WTC11 (cell line): ENCODE measurements at regions not wholly inside any gene's neighbourhood (a gene's known extent, or its start where the extent isn't known, plus 50 kb on each side); places are given as distances from the start of the nearest gene placed in this dataset.

Experiments used
- ATAC-seq: fragments of 200-7000 bp; cut with Tn5 transposase; 2 replicates; pipeline ENCODE4 v1.10.0; 2021; ENCODE audit warnings: mild to moderate bottlenecking, moderate library complexity
- CTCF ChIA-PET: fragments of 300-600 bp; sonication (Branson Sonifier 250); formaldehyde crosslinking; loops from one replicate; lab custom pipeline; 2021; ENCODE audit warnings: antibody characterized with exemption; lab: Charles Lee
- POLR2A ChIA-PET: fragments of 350-600 bp; sonication (Branson Sonifier 250); formaldehyde crosslinking; loops from one replicate; lab custom pipeline; 2021; ENCODE audit warnings: antibody characterized with exemption; lab: Charles Lee
- DNase-seq: peaks from one replicate; pipeline ENCODE4 v3.0.0; 2021; ENCODE audit warnings: low spot score
- H3K27ac Mint-ChIP-seq: 2 replicates; pipeline ENCODE4 v1.8.0; 2021; ENCODE audit warnings: mixed read lengths
- H3K27me3 Mint-ChIP-seq: 2 replicates; pipeline ENCODE4 v1.8.0; 2021; ENCODE audit warnings: low read depth, mild to moderate bottlenecking, moderate library complexity, mixed read lengths
- H3K36me3 Mint-ChIP-seq: 2 replicates; pipeline ENCODE4 v1.8.0; 2021; ENCODE audit warnings: mixed read lengths
- H3K4me1 Mint-ChIP-seq: 2 replicates; pipeline ENCODE4 v1.8.0; 2022; ENCODE audit warnings: mixed read lengths
- H3K4me3 Mint-ChIP-seq: 2 replicates; pipeline ENCODE4 v1.8.0; 2021; ENCODE audit warnings: mild to moderate bottlenecking, moderate library complexity, mixed read lengths
- H3K9me3 Mint-ChIP-seq: 2 replicates; pipeline ENCODE4 v1.8.0; 2021; ENCODE audit warnings: mixed read lengths
- AR ChIP-seq: fragments of 250-450 bp; sonication (Bioruptor Pico); IDR thresholded peaks from 2 replicates; pipeline ENCODE4 v1.9.0; 2021; ENCODE audit warnings: mild to moderate bottlenecking
- CREM ChIP-seq: sonication (generic); formaldehyde crosslinking; IDR thresholded peaks from 2 replicates; pipeline ENCODE4 v1.8.1; 2022; ENCODE audit warnings: mild to moderate bottlenecking, missing genetic modification reagents, moderate library complexity
- ELF4 ChIP-seq: sonication (generic); formaldehyde crosslinking; IDR thresholded peaks from 2 replicates; pipeline ENCODE4 v1.8.1; 2022; ENCODE audit warnings: low read depth, mild to moderate bottlenecking, moderate library complexity, missing genetic modification reagents
- EMX1 ChIP-seq: fragments of 250-450 bp; sonication (Bioruptor Pico); IDR thresholded peaks from 2 replicates; pipeline ENCODE4 v1.8.0; 2021; ENCODE audit warnings: mild to moderate bottlenecking
- ESRRA ChIP-seq: sonication (generic); formaldehyde crosslinking; IDR thresholded peaks from 2 replicates; pipeline ENCODE4 v1.8.1; 2022; ENCODE audit warnings: mild to moderate bottlenecking, missing genetic modification reagents, borderline replicate concordance
- ETV6 ChIP-seq: sonication (generic); formaldehyde crosslinking; IDR thresholded peaks from 2 replicates; pipeline ENCODE4 v1.8.1; 2022; ENCODE audit warnings: mild to moderate bottlenecking, missing genetic modification reagents
- FOXK1 ChIP-seq: sonication (generic); formaldehyde crosslinking; IDR thresholded peaks from 2 replicates; pipeline ENCODE4 v1.8.0; 2022; ENCODE audit warnings: mild to moderate bottlenecking, moderate library complexity, missing genetic modification reagents
- HMGA2 ChIP-seq: fragments of 250-450 bp; sonication (Bioruptor Pico); IDR thresholded peaks from 2 replicates; pipeline ENCODE4 v1.4.0; 2021; ENCODE audit warnings: mild to moderate bottlenecking, moderate library complexity
- JUN ChIP-seq: sonication (generic); formaldehyde crosslinking; IDR thresholded peaks from 2 replicates; pipeline ENCODE4 v1.8.0; 2023; ENCODE audit warnings: mild to moderate bottlenecking, missing genetic modification reagents
- NR1H2 ChIP-seq: sonication (generic); formaldehyde crosslinking; IDR thresholded peaks from 2 replicates; pipeline ENCODE4 v1.9.0; 2021; ENCODE audit warnings: mild to moderate bottlenecking, moderate library complexity, missing genetic modification reagents
- OVOL2 ChIP-seq: fragments of 250-450 bp; sonication (Bioruptor Pico); IDR thresholded peaks from 2 replicates; pipeline ENCODE4 v1.9.0; 2021; ENCODE audit warnings: mild to moderate bottlenecking, borderline replicate concordance
- PRRX2 ChIP-seq: fragments of 250-450 bp; sonication (Bioruptor Pico); IDR thresholded peaks from 2 replicates; pipeline ENCODE4 v1.8.0; 2021; ENCODE audit warnings: mild to moderate bottlenecking
- RORB ChIP-seq: fragments of 250-450 bp; sonication (Bioruptor Pico); IDR thresholded peaks from 2 replicates; pipeline ENCODE4 v1.9.0; 2021; ENCODE audit warnings: mild to moderate bottlenecking
- SOX15 ChIP-seq: fragments of 250-450 bp; sonication (Bioruptor Pico); IDR thresholded peaks from 2 replicates; pipeline ENCODE4 v1.9.0; 2021; ENCODE audit warnings: mild to moderate bottlenecking
- TCF7 ChIP-seq: sonication (generic); formaldehyde crosslinking; IDR thresholded peaks from 2 replicates; pipeline ENCODE4 v1.8.0; 2022; ENCODE audit warnings: mild to moderate bottlenecking, low read depth, missing genetic modification reagents, moderate library complexity
- TP53 ChIP-seq: sonication (generic); formaldehyde crosslinking; IDR thresholded peaks from 2 replicates; pipeline ENCODE4 v1.8.1; 2023; ENCODE audit warnings: mild to moderate bottlenecking, missing genetic modification reagents
- ZBTB21 ChIP-seq: sonication (generic); formaldehyde crosslinking; IDR thresholded peaks from 2 replicates; pipeline ENCODE4 v1.8.1; 2023; ENCODE audit warnings: mild to moderate bottlenecking, missing genetic modification reagents, borderline replicate concordance
- ZBTB43 ChIP-seq: sonication (generic); formaldehyde crosslinking; IDR thresholded peaks from 2 replicates; pipeline ENCODE4 v1.8.1; 2023; ENCODE audit warnings: mild to moderate bottlenecking, missing genetic modification reagents
- ZNF423 ChIP-seq: fragments of 250-450 bp; sonication (Bioruptor Pico); IDR thresholded peaks from 2 replicates; pipeline ENCODE4 v2.1.2; 2022; ENCODE audit warnings: mild to moderate bottlenecking, moderate library complexity
- TF ChIP-seq, protein P1 (sequence below): sonication (generic); formaldehyde crosslinking; IDR thresholded peaks from 2 replicates; pipeline ENCODE4 v1.8.1; 2023; ENCODE audit warnings: mild to moderate bottlenecking, missing genetic modification reagents, moderate library complexity
- TF ChIP-seq, protein P2 (sequence below): sonication (generic); formaldehyde crosslinking; IDR thresholded peaks from 2 replicates; pipeline ENCODE4 v1.8.0; 2023; ENCODE audit warnings: mild to moderate bottlenecking, missing genetic modification reagents
- TF ChIP-seq, protein P3 (sequence below): sonication (generic); formaldehyde crosslinking; IDR thresholded peaks from 2 replicates; pipeline ENCODE4 v1.8.1; 2023; ENCODE audit warnings: mild to moderate bottlenecking, missing genetic modification reagents, borderline replicate concordance
- TF ChIP-seq, protein P4 (sequence below): sonication (generic); formaldehyde crosslinking; IDR thresholded peaks from 2 replicates; pipeline ENCODE4 v1.8.0; 2022; ENCODE audit warnings: mild to moderate bottlenecking, missing genetic modification reagents
- TF ChIP-seq, protein P5 (sequence below): fragments of 200-600 bp; IDR thresholded peaks from 2 replicates; pipeline ENCODE4 v1.8.0; 2022; ENCODE audit warnings: antibody characterized with exemption

DNA sequence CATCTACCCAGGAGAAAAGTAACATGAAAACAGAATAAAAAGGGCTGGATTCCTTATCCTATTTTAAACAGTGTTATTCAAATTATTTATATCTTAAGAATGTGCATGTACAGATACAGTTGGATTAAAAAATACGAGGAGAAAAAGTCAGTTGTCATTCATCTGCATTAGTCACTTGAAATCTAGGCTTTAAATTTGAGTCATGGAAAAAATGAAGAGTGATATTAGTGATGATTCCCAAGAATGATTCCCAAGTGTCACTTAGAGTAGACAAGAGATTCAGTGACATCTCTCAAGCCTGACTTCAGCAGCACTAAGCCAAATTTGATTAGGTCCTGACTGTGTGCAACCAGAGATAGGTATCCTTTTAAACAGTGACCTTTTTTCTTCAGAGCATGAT is 394.2 kb downstream of the IRS1 start (continued):
- no peak for TF ChIP-seq HMGA2
- TF ChIP-seq PRRX2 (CRISPR knock-in tag) = no peak
- TF ChIP-seq OVOL2 (CRISPR knock-in tag) = no peak
- TF ChIP-seq ESRRA (CRISPR knock-in tag) = no peak
- TF ChIP-seq, protein P1, sequence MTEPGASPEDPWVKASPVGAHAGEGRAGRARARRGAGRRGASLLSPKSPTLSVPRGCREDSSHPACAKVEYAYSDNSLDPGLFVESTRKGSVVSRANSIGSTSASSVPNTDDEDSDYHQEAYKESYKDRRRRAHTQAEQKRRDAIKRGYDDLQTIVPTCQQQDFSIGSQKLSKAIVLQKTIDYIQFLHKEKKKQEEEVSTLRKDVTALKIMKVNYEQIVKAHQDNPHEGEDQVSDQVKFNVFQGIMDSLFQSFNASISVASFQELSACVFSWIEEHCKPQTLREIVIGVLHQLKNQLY (CRISPR knock-in tag) = no peak
- TF ChIP-seq, protein P2, sequence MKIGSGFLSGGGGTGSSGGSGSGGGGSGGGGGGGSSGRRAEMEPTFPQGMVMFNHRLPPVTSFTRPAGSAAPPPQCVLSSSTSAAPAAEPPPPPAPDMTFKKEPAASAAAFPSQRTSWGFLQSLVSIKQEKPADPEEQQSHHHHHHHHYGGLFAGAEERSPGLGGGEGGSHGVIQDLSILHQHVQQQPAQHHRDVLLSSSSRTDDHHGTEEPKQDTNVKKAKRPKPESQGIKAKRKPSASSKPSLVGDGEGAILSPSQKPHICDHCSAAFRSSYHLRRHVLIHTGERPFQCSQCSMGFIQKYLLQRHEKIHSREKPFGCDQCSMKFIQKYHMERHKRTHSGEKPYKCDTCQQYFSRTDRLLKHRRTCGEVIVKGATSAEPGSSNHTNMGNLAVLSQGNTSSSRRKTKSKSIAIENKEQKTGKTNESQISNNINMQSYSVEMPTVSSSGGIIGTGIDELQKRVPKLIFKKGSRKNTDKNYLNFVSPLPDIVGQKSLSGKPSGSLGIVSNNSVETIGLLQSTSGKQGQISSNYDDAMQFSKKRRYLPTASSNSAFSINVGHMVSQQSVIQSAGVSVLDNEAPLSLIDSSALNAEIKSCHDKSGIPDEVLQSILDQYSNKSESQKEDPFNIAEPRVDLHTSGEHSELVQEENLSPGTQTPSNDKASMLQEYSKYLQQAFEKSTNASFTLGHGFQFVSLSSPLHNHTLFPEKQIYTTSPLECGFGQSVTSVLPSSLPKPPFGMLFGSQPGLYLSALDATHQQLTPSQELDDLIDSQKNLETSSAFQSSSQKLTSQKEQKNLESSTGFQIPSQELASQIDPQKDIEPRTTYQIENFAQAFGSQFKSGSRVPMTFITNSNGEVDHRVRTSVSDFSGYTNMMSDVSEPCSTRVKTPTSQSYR (CRISPR knock-in tag) = no peak
- TF ChIP-seq, protein P3, sequence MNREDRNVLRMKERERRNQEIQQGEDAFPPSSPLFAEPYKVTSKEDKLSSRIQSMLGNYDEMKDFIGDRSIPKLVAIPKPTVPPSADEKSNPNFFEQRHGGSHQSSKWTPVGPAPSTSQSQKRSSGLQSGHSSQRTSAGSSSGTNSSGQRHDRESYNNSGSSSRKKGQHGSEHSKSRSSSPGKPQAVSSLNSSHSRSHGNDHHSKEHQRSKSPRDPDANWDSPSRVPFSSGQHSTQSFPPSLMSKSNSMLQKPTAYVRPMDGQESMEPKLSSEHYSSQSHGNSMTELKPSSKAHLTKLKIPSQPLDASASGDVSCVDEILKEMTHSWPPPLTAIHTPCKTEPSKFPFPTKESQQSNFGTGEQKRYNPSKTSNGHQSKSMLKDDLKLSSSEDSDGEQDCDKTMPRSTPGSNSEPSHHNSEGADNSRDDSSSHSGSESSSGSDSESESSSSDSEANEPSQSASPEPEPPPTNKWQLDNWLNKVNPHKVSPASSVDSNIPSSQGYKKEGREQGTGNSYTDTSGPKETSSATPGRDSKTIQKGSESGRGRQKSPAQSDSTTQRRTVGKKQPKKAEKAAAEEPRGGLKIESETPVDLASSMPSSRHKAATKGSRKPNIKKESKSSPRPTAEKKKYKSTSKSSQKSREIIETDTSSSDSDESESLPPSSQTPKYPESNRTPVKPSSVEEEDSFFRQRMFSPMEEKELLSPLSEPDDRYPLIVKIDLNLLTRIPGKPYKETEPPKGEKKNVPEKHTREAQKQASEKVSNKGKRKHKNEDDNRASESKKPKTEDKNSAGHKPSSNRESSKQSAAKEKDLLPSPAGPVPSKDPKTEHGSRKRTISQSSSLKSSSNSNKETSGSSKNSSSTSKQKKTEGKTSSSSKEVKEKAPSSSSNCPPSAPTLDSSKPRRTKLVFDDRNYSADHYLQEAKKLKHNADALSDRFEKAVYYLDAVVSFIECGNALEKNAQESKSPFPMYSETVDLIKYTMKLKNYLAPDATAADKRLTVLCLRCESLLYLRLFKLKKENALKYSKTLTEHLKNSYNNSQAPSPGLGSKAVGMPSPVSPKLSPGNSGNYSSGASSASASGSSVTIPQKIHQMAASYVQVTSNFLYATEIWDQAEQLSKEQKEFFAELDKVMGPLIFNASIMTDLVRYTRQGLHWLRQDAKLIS = no peak
- TF ChIP-seq ZBTB21 = no peak
- no peak for TF ChIP-seq CREM (CRISPR knock-in tag)
- TF ChIP-seq ETV6 (CRISPR knock-in tag) = no peak
- TF ChIP-seq ELF4 (CRISPR knock-in tag) = no peak
- no peak for TF ChIP-seq AR (CRISPR knock-in tag)
- no peak for TF ChIP-seq TCF7 (CRISPR knock-in tag)
- TF ChIP-seq RORB (CRISPR knock-in tag) = no peak
- TF ChIP-seq, all 79 proteins: peak for 0

GRCh38 chr2:226403369-226403768 is 396.3 kb downstream of the IRS1 start:
- Mint-ChIP-seq H3K4me1 (peaks cover 19% of the 10 kb centered on the region), H3K4me3 (no peak overlapping the region), H3K9me3 (peaks cover 13% of the 10 kb centered on the region), H3K27ac (no peak overlapping the region), H3K27me3 (no peaks in the 10 kb centered on the region), H3K36me3 (no peaks in the 10 kb centered on the region)
- ATAC-seq = no peak
- DNase-seq = no peak
- ChIA-PET POLR2A (interaction anchor here (0.6 kb wide), 1 partner anchor 383 kb away, joined by 4 read pairs; no protein-coding TSS in a partner anchor), CTCF (no interaction called here)
- no peak for TF ChIP-seq PRRX2 (CRISPR knock-in tag)
- no peak for TF ChIP-seq FOXK1 (CRISPR knock-in tag)
- TF ChIP-seq ZNF423 = no peak
- no peak for TF ChIP-seq JUN (CRISPR knock-in tag)
- TF ChIP-seq EMX1 (CRISPR knock-in tag) = no peak
- TF ChIP-seq, protein P4, sequence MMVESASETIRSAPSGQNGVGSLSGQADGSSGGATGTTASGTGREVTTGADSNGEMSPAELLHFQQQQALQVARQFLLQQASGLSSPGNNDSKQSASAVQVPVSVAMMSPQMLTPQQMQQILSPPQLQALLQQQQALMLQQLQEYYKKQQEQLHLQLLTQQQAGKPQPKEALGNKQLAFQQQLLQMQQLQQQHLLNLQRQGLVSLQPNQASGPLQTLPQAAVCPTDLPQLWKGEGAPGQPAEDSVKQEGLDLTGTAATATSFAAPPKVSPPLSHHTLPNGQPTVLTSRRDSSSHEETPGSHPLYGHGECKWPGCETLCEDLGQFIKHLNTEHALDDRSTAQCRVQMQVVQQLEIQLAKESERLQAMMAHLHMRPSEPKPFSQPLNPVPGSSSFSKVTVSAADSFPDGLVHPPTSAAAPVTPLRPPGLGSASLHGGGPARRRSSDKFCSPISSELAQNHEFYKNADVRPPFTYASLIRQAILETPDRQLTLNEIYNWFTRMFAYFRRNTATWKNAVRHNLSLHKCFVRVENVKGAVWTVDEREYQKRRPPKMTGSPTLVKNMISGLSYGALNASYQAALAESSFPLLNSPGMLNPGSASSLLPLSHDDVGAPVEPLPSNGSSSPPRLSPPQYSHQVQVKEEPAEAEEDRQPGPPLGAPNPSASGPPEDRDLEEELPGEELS (CRISPR knock-in tag) = no peak
- TF ChIP-seq NR1H2 = no peak
- TF ChIP-seq, protein P5, sequence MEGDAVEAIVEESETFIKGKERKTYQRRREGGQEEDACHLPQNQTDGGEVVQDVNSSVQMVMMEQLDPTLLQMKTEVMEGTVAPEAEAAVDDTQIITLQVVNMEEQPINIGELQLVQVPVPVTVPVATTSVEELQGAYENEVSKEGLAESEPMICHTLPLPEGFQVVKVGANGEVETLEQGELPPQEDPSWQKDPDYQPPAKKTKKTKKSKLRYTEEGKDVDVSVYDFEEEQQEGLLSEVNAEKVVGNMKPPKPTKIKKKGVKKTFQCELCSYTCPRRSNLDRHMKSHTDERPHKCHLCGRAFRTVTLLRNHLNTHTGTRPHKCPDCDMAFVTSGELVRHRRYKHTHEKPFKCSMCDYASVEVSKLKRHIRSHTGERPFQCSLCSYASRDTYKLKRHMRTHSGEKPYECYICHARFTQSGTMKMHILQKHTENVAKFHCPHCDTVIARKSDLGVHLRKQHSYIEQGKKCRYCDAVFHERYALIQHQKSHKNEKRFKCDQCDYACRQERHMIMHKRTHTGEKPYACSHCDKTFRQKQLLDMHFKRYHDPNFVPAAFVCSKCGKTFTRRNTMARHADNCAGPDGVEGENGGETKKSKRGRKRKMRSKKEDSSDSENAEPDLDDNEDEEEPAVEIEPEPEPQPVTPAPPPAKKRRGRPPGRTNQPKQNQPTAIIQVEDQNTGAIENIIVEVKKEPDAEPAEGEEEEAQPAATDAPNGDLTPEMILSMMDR = no peak
- no peak for TF ChIP-seq TP53
- TF ChIP-seq SOX15 = no peak
- no peak for TF ChIP-seq ZBTB43 (CRISPR knock-in tag)
